ENCODE measurements at regions not wholly inside any gene's neighbourhood (a gene's known extent, or its start where the extent isn't known, plus 50 kb on each side); places are given as distances from the start of the nearest gene placed in this dataset.
"Not testable (repeated sequence)": the region's sequence is repeated elsewhere in the genome, so short reads cannot be mapped to it uniquely, and the experiment has no call there.

GRCh38 chr5:125898851-125899405 lies 524.3 kb upstream of the GRAMD2B start:
- no peak for DNase-seq

- DNase-seq = no peak
Observed at GRCh38 chr5:125912028-125912427, 511.2 kb upstream of the GRAMD2B start.

DNA sequence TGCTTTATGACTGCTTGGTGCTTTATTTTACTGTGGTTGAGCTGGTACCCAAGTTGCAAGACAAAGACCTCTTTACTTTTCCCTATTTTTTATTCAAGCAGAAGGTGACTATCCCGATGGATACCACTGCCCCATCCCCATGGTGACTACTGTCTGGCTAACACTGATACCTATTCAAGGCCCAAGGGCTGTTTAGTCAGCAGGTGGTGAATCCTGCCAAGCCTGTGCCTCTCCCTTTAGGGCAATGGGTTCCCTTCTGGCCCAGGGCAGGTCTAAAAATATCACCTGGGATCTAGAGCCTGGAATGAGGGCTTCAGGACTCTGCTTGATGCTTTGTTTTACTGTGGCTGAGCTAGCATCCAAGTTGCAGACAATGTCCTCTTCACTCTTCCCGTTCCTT lies 510.0 kb upstream of the GRAMD2B start:
- no peak for DNase-seq

DNA sequence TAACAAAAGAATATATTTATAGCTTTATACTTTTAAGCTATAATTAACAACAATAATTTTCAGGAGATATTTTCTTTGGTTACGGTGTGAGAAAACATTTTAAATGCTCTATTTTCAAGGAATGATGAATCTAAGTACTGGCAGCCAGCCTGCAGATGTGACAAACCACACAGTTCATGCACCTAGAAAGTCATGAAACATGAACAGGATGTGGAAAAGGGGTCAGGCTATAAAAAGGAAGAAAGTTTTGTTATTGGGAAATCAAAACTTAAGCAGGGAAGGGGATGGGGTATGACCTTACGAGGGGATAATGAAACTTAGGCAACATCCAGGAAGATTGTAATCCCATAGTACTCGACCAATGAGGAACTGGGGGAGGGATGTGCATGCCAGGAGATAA lies 508.7 kb upstream of the GRAMD2B start:
- DNase-seq = no peak

DNA sequence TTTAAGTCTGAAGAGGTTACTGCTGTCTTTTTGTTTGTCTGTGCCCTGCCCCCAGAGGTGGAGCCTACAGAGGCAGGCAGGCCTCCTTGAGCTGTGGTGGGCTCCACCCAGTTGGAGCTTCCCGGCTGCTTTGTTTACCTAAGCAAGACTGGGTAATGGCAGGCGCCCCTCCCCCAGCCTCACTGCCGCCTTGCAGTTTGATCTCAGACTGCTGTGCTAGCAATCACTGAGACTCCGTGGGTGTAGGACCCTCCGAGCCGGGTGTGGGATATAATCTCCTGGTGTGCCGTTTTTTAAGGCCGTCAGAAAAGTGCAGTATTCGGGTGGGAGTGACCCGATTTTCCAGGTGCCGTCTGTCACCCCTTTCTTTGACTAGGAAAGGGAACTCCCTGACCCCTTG lies 499.3 kb upstream of the GRAMD2B start:
- DNase-seq = not testable (repeated sequence)

DNA sequence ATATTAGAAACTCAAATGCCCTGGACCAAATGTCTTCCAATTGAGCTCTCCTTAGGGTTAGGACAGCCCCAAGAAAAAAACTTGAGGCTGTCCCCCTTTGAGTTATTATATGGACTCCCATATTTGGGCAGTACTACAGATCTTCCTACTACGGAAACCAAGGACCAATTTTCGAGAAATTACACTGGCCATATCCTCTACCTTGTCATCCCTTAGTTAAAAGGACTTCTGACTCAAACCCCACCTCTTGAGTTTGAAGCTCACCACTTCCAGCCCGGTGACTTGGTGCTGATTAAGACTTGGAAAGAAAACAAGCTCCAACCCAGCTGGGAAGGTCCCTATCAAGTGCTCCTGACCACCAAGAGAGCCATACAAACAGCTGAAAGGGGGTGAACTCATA lies 497.0 kb upstream of the GRAMD2B start:
- DNase-seq = no peak

GRCh38 chr5:125928663-125929062 lies 494.5 kb upstream of the GRAMD2B start:
- DNase-seq = no peak

DNA sequence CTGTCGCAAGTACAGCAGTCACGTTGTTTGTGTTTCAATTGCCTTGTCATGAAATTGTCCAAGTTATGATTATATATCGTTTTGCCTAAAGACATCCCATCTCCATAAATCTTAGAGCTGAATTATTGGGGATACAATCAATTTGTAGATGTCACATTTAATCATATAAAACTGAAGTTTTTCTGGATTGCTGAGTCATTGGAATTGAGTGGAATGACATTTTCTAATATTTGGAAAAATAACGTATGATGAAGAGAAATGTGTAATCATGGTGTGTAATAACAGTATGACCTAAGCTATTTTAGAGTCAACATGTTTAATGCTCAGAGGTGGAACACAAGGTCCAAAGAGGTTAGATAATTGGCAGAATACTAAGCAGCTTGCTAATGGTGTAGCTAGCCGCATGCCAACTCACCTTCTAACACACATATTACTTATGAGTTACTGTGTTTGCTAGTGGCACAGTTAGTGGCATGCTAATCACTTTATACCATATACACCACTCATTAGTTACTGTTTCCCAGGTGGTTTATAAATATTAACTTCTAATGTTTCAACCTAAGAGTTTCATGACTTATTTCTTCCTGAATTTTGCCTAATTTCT lies 473.1 kb upstream of the GRAMD2B start:
- DNase-seq = no peak

DNA sequence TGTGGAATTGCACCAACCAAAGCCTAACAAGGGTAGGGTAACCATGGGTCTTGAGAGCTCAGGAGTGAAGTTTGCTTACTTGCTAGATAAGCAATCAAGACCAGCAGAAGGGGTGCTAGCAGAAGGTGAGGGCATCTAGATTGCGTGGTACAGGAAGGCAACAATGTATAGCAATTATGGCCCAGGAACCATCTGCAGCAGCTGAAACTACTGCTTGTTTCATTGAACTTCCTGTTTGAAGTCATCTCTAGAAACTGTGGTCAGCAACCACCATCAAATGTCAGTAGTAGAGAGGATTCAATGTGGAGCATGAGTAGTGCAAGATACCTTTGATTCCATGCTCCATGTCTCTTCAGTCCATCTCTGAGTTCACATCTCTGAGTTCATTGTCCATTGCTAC lies 462.1 kb upstream of the GRAMD2B start:
- DNase-seq = no peak

DNA sequence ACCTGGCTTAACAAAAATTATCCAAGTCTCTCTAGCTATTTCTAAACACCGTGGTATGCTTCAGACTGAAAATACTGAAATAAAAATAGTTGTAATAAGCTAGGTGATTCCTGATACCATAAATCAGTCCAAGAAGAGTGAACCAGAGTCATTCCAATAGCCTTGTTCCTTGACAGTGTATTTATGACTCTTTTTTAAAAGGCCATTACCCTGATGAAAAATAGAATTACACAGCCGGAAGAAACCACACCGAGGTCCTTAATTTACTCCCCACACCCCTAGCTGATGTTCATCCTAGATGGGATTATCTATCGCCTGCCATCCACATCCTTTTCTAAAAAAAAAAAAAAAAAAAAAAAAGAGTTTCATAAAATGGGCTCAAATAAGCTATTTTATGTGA lies 457.6 kb upstream of the GRAMD2B start:
- DNase-seq = no peak

GRCh38 chr5:125967576-125967975 lies 455.6 kb upstream of the GRAMD2B start:
- no peak for DNase-seq

- DNase-seq = no peak
Observed at GRCh38 chr5:125969011-125969813, 454.0 kb upstream of the GRAMD2B start.

DNA sequence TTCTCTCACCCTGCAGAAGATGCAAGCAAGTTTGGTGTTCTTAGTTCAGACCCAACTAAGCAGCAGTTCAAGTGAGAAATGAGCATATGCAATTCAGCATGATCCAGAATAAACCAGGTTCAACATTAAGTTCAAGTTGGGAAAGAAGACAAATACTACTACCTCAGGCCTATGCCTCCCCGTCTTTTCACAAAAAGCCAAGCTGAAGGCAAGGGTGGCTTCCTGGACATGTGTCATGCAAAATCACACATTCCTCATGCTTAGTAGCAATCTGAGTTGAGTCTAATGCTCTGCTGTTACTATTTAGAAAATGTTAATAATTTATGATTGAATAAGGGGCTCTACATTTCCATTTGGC lies 453.4 kb upstream of the GRAMD2B start:
- DNase-seq = no peak

DNA sequence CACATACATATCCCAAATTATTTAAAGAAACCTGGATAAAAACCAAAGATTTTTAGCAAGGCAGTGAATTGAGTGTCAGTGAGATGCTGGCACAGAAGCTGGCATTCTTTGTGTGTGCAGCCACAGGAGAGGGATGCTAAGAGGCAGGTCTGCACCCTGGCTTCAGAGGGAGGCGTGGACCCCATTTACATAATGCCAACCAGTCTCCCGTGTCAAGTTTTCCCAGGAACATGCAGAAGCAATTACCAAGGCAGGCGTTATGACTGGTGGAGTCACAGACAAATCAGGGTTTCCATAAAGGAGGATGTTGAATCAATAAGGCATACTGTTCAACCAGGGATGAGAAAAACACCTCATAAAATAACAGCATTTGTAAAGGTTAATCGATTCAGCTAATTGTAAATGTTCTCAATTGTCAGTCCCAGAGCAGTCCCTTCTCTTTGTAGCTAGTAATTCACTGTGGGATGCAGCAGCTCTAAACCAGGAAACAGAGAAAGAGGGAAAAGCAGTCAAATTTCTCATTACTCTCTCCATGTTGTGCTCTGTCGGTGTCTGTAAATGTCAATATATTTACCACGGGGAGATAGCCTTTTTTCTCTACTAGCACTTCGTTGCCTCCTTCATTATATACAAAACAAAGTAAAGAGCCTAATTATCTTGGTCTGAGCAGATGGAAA lies 452.4 kb upstream of the GRAMD2B start:
- no peak for DNase-seq

DNA sequence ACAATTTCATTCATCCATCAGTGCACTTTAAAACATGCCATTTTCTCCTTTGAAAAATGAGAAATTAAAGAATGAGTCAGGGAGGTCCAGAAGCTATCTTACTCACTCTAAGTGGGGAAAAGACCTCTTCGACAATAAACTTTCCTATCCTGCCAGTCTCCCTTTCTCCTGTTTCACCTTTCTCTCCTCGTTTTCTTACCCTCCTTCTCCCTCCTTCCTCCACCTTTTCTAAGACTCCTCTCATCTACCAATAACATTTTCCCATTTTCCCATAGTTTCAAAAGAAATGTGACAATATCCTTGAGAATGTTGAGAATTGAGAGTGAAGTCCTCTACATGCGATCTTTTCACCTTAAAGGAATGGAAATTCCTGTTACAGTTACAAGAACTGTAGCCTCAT lies 450.5 kb upstream of the GRAMD2B start:
- no peak for DNase-seq

DNA sequence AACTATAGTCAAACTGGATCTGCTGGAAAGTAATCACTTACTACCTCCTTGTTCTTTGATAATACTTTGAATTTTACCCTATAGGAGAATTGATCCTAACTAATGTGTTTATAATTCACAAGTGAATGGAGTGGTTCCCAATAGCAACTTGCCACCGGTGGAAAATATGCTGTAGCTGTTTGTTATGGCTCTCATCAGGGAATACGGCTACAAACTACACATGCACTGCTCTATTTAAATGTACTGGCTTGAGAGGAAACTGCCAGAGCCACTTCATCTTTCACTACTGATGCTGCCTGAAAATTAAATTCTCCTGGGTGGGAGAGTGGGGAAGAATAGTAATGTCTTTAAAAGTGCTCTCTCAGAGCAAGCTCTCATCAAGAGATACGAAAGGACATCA lies 448.5 kb upstream of the GRAMD2B start:
- no peak for DNase-seq

DNA sequence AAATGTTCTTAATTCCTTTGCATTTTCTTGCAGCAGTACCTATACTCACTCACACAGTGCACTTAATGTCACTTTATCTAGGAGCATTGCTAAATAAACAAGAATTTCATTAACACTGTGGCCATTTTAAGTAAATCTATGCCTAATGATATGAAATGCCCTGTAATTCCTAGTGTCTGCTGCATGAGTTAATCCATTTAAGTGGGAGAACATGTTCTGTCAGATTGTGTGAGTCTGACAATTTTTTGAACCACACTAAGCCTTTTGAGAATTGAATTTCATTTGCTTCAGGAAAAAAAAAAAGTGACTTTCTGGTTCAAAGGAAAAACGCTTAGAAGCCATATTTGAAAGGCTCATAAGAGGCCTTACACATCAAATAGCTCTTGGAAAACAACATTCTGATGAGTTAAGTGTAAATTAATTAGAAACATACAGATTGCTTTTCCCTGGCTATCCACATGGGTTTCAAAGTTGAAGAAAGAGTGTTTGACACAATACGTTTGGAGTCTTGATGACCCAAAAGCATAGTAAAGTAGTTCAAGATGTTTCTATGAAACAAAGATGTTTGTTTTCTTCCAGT lies 446.7 kb upstream of the GRAMD2B start:
- no peak for DNase-seq

- DNase-seq = no peak
Observed at GRCh38 chr5:125978015-125978414, 445.2 kb upstream of the GRAMD2B start.

DNA sequence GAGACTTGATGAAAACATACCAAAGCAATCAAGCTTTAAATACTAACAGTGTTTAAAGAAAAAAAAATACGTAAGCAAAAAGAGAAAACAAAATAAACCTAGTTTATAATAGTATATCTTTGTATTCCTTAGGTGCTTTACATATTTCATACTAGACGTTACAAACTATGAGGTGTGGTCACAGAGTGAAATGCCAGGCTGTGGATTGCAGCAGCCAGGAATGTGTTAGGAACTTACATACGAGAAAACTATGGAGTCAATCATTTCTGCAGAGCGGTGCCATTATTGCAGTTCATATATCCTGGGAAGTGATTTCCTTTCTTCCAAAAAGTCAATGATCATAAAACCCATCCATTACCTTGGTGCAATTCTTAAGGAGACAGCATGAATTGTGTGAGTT lies 443.6 kb upstream of the GRAMD2B start:
- no peak for DNase-seq

GRCh38 chr5:125981016-125981415 lies 442.2 kb upstream of the GRAMD2B start:
- no peak for DNase-seq

- no peak for DNase-seq
Observed at GRCh38 chr5:125987677-125988255, 435.4 kb upstream of the GRAMD2B start.

GRCh38 chr5:125992050-125992449 lies 431.2 kb upstream of the GRAMD2B start:
- no peak for DNase-seq
